GM23338 (cell line): ENCODE measurements at regions not wholly inside any gene's neighbourhood (a gene's known extent, or its start where the extent isn't known, plus 50 kb on each side); places are given as distances from the start of the nearest gene placed in this dataset.
A peak's percentile ranks its signal among the peaks of the same experiment; 100 is the strongest.

Source experiments
- ATAC-seq: fragments of 200-7000 bp; cut with Tn5 transposase; 3 replicates; pipeline ENCODE4 v1.9.1; 2020
- DNase-seq: peaks from one replicate; pipeline ENCODE4 v3.0.0-alpha.2; 2015; ENCODE audit warnings: low spot score
- H2AFZ ChIP-seq: fragments of 200-600 bp; sonication (generic); 2 replicates; pipeline ENCODE4 v1.8.0; 2016; ENCODE audit warnings: antibody characterized with exemption, mild to moderate bottlenecking, moderate library complexity
- H3F3A ChIP-seq: fragments of 200-600 bp; sonication (generic); replicated peaks from 2 replicates; pipeline ENCODE4 v1.8.0; 2017; ENCODE audit warnings: antibody characterized with exemption, mixed run types, low read depth
- H3K27ac ChIP-seq: fragments of 200-600 bp; sonication (generic); 2 replicates; pipeline ENCODE4 v1.6.1; 2016; ENCODE audit warnings: low read depth
- H3K27me3 ChIP-seq: fragments of 200-600 bp; sonication (generic); 2 replicates; pipeline ENCODE4 v1.8.0; 2016; ENCODE audit warnings: mild to moderate bottlenecking, mixed run types, moderate library complexity; ENCODE audit not compliant: insufficient read depth
- H3K36me3 ChIP-seq: fragments of 200-600 bp; sonication (generic); 2 replicates; pipeline ENCODE4 v1.8.0; 2016; ENCODE audit warnings: mild to moderate bottlenecking; ENCODE audit not compliant: insufficient read depth
- H3K4me1 ChIP-seq: fragments of 200-600 bp; sonication (generic); 2 replicates; pipeline ENCODE4 v1.8.0; 2016; ENCODE audit warnings: mild to moderate bottlenecking, moderate library complexity; ENCODE audit not compliant: insufficient read depth
- H3K4me2 ChIP-seq: fragments of 200-600 bp; sonication (generic); 2 replicates; pipeline ENCODE4 v1.7.1; 2017; ENCODE audit warnings: mixed run types
- H3K4me3 ChIP-seq: fragments of 200-600 bp; sonication (generic); 2 replicates; pipeline ENCODE4 v1.6.1; 2016; ENCODE audit warnings: mixed run types
- H3K79me2 ChIP-seq: fragments of 200-600 bp; sonication (generic); replicated peaks from 2 replicates; pipeline ENCODE4 v1.8.0; 2017; ENCODE audit warnings: mild to moderate bottlenecking; ENCODE audit not compliant: insufficient read depth
- H3K9me2 ChIP-seq: fragments of 200-600 bp; sonication (generic); 2 replicates; pipeline ENCODE4 v1.8.0; 2017; ENCODE audit not compliant: insufficient read depth
- H4K20me1 ChIP-seq: fragments of 200-600 bp; sonication (generic); replicated peaks from 2 replicates; pipeline ENCODE4 v1.8.0; 2017; ENCODE audit warnings: mild to moderate bottlenecking; ENCODE audit not compliant: insufficient read depth
- H3K27ac Mint-ChIP-seq: 2 replicates; pipeline ENCODE4 v1.8.0; 2020; ENCODE audit warnings: inconsistent platforms, mild to moderate bottlenecking, moderate library complexity, mixed read lengths
- H3K27me3 Mint-ChIP-seq: 3 replicates; pipeline ENCODE4 v1.8.0; 2022; ENCODE audit warnings: low read depth, mild to moderate bottlenecking, moderate library complexity, mixed read lengths, inconsistent platforms; ENCODE audit not compliant: insufficient read depth, poor library complexity
- H3K36me3 Mint-ChIP-seq: 3 replicates; pipeline ENCODE4 v1.8.0; 2021; ENCODE audit warnings: low read depth, mild to moderate bottlenecking, inconsistent platforms, moderate library complexity, mixed read lengths
- H3K4me1 Mint-ChIP-seq: 3 replicates; pipeline ENCODE4 v1.8.0; 2020; ENCODE audit warnings: mild to moderate bottlenecking, inconsistent platforms, mixed read lengths
- H3K4me3 Mint-ChIP-seq: 3 replicates; pipeline ENCODE4 v1.8.0; 2021; ENCODE audit warnings: moderate library complexity, mild to moderate bottlenecking, inconsistent platforms, mixed read lengths
- H3K9me3 Mint-ChIP-seq: 3 replicates; pipeline ENCODE4 v1.8.0; 2020; ENCODE audit warnings: moderate library complexity, mild to moderate bottlenecking, inconsistent platforms, mixed read lengths
- EZH2 ChIP-seq: fragments of 200-600 bp; sonication (generic); IDR thresholded peaks from one replicate; pipeline ENCODE4 v1.8.0; 2017; ENCODE audit warnings: antibody characterized with exemption, mild to moderate bottlenecking, low read depth; ENCODE audit not compliant: unreplicated experiment
- JUNB ChIP-seq: IDR thresholded peaks from one replicate; pipeline ENCODE4 v1.6.1; 2016; ENCODE audit warnings: antibody characterized with exemption; ENCODE audit not compliant: unreplicated experiment
- NANOG ChIP-seq: IDR thresholded peaks from 2 replicates; pipeline ENCODE4 v1.6.1; 2016; ENCODE audit warnings: antibody characterized with exemption, borderline replicate concordance
- STAT1 ChIP-seq: IDR thresholded peaks from one replicate; pipeline ENCODE4 v1.6.1; 2016; ENCODE audit warnings: antibody characterized with exemption; ENCODE audit not compliant: unreplicated experiment
- ZNF331 ChIP-seq: fragments of 250-450 bp; sonication (Bioruptor Pico); IDR thresholded peaks from 2 replicates; pipeline ENCODE4 v1.5.0; 2020; ENCODE audit warnings: low read depth, mild to moderate bottlenecking, moderate library complexity
- TF ChIP-seq, protein P1 (sequence below): IDR thresholded peaks from 2 replicates; pipeline ENCODE4 v1.6.1; 2016; ENCODE audit warnings: antibody characterized with exemption
- TF ChIP-seq, protein P2 (sequence below): IDR thresholded peaks from one replicate; pipeline ENCODE4 v1.6.1; 2018; ENCODE audit warnings: antibody characterized with exemption; ENCODE audit not compliant: unreplicated experiment
- TF ChIP-seq, protein P3 (sequence below): fragments of 250-450 bp; sonication (Bioruptor Pico); IDR thresholded peaks from 2 replicates; pipeline ENCODE4 v1.5.0; 2020; ENCODE audit warnings: mild to moderate bottlenecking, moderate library complexity
- TF ChIP-seq, protein P4 (sequence below), 2 experiments: fragments of 200-600 bp in 1 of 2; sonication (generic) in 1 of 2; conservative IDR thresholded peaks; 2 replicates each; pipeline versions ENCODE4 v1.5.1 to v1.6.1; 2016 to 2017; ENCODE audit warnings: antibody characterized with exemption in 2 of 2, low read depth in 2 of 2, mild to moderate bottlenecking in 2 of 2, moderate library complexity in 1 of 2

DNA sequence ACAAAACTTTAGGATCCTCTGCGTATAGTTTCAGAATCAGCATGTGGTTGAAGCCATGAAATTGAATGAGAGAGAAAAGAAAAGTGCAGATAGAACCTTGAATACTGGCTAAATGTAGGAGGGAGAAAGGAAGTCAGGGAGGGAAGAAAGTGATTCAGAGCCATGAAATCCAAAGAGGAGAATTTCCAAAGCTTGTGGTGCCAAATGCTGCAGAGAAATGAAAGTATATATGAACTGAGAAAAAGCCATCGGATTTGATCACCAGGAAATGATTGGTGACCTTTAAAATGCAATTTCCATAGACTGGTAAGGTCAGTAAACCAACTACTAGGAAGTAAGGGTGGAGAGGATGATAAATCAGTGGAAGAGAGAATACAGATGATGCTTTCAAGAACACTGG is 142.3 kb downstream of the TFAP2A start:
- Mint-ChIP-seq H3K4me3 (no peak overlapping the region), H3K27ac (no peak overlapping the region), H3K27me3 (peaks cover 9% of the 10 kb centered on the region), H3K9me3 (no peaks in the 10 kb centered on the region; the same call in 2 of the 3 replicates), H3K4me1 (peaks cover 38% of the 10 kb centered on the region), H3K36me3 (no peaks in the 10 kb centered on the region)
- H2AFZ ChIP-seq: peak overlapping the region; percentile 70; the same call in 1 of the 2 replicates
- no peaks in the 10 kb centered on the region for H3K27me3 ChIP-seq
- peaks cover 20% of the 10 kb centered on the region for H3K4me1 ChIP-seq
- H3K36me3 ChIP-seq: no peaks in the 10 kb centered on the region
- H3K79me2 ChIP-seq: no peaks in the 10 kb centered on the region
- H3K9me2 ChIP-seq: no peaks in the 10 kb centered on the region
- ATAC-seq (no peak), DNase-seq (no peak)
- no peaks in the 10 kb centered on the region for H4K20me1 ChIP-seq
- no peaks in the 10 kb centered on the region for H3F3A ChIP-seq
- no peak overlapping the region for H3K4me2 ChIP-seq
- H3K4me3 ChIP-seq: no peak overlapping the region
- no peak for TF ChIP-seq NANOG
- no peak for TF ChIP-seq ZNF331 (CRISPR knock-in tag)
- no peak for TF ChIP-seq STAT1
- TF ChIP-seq EZH2: no peak
- no peak for TF ChIP-seq JUNB
- TF ChIP-seq, protein P1, sequence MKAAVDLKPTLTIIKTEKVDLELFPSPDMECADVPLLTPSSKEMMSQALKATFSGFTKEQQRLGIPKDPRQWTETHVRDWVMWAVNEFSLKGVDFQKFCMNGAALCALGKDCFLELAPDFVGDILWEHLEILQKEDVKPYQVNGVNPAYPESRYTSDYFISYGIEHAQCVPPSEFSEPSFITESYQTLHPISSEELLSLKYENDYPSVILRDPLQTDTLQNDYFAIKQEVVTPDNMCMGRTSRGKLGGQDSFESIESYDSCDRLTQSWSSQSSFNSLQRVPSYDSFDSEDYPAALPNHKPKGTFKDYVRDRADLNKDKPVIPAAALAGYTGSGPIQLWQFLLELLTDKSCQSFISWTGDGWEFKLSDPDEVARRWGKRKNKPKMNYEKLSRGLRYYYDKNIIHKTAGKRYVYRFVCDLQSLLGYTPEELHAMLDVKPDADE: no peak
- TF ChIP-seq, protein P2, sequence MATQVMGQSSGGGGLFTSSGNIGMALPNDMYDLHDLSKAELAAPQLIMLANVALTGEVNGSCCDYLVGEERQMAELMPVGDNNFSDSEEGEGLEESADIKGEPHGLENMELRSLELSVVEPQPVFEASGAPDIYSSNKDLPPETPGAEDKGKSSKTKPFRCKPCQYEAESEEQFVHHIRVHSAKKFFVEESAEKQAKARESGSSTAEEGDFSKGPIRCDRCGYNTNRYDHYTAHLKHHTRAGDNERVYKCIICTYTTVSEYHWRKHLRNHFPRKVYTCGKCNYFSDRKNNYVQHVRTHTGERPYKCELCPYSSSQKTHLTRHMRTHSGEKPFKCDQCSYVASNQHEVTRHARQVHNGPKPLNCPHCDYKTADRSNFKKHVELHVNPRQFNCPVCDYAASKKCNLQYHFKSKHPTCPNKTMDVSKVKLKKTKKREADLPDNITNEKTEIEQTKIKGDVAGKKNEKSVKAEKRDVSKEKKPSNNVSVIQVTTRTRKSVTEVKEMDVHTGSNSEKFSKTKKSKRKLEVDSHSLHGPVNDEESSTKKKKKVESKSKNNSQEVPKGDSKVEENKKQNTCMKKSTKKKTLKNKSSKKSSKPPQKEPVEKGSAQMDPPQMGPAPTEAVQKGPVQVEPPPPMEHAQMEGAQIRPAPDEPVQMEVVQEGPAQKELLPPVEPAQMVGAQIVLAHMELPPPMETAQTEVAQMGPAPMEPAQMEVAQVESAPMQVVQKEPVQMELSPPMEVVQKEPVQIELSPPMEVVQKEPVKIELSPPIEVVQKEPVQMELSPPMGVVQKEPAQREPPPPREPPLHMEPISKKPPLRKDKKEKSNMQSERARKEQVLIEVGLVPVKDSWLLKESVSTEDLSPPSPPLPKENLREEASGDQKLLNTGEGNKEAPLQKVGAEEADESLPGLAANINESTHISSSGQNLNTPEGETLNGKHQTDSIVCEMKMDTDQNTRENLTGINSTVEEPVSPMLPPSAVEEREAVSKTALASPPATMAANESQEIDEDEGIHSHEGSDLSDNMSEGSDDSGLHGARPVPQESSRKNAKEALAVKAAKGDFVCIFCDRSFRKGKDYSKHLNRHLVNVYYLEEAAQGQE: no peak
- TF ChIP-seq, protein P3, sequence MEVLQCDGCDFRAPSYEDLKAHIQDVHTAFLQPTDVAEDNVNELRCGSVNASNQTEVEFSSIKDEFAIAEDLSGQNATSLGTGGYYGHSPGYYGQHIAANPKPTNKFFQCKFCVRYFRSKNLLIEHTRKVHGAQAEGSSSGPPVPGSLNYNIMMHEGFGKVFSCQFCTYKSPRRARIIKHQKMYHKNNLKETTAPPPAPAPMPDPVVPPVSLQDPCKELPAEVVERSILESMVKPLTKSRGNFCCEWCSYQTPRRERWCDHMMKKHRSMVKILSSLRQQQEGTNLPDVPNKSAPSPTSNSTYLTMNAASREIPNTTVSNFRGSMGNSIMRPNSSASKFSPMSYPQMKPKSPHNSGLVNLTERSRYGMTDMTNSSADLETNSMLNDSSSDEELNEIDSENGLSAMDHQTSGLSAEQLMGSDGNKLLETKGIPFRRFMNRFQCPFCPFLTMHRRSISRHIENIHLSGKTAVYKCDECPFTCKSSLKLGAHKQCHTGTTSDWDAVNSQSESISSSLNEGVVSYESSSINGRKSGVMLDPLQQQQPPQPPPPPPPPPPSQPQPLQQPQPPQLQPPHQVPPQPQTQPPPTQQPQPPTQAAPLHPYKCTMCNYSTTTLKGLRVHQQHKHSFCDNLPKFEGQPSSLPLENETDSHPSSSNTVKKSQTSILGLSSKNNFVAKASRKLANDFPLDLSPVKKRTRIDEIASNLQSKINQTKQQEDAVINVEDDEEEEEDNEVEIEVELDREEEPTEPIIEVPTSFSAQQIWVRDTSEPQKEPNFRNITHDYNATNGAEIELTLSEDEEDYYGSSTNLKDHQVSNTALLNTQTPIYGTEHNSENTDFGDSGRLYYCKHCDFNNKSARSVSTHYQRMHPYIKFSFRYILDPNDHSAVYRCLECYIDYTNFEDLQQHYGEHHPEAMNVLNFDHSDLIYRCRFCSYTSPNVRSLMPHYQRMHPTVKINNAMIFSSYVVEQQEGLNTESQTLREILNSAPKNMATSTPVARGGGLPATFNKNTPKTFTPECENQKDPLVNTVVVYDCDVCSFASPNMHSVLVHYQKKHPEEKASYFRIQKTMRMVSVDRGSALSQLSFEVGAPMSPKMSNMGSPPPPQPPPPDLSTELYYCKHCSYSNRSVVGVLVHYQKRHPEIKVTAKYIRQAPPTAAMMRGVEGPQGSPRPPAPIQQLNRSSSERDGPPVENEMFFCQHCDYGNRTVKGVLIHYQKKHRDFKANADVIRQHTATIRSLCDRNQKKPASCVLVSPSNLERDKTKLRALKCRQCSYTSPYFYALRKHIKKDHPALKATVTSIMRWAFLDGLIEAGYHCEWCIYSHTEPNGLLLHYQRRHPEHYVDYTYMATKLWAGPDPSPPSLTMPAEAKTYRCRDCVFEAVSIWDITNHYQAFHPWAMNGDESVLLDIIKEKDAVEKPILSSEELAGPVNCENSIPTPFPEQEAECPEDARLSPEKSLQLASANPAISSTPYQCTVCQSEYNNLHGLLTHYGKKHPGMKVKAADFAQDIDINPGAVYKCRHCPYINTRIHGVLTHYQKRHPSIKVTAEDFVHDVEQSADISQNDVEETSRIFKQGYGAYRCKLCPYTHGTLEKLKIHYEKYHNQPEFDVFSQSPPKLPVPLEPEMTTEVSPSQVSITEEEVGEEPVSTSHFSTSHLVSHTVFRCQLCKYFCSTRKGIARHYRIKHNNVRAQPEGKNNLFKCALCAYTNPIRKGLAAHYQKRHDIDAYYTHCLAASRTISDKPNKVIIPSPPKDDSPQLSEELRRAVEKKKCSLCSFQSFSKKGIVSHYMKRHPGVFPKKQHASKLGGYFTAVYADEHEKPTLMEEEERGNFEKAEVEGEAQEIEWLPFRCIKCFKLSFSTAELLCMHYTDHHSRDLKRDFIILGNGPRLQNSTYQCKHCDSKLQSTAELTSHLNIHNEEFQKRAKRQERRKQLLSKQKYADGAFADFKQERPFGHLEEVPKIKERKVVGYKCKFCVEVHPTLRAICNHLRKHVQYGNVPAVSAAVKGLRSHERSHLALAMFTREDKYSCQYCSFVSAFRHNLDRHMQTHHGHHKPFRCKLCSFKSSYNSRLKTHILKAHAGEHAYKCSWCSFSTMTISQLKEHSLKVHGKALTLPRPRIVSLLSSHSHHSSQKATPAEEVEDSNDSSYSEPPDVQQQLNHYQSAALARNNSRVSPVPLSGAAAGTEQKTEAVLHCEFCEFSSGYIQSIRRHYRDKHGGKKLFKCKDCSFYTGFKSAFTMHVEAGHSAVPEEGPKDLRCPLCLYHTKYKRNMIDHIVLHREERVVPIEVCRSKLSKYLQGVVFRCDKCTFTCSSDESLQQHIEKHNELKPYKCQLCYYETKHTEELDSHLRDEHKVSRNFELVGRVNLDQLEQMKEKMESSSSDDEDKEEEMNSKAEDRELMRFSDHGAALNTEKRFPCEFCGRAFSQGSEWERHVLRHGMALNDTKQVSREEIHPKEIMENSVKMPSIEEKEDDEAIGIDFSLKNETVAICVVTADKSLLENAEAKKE (CRISPR knock-in tag): no peak
- TF ChIP-seq, protein P4, sequence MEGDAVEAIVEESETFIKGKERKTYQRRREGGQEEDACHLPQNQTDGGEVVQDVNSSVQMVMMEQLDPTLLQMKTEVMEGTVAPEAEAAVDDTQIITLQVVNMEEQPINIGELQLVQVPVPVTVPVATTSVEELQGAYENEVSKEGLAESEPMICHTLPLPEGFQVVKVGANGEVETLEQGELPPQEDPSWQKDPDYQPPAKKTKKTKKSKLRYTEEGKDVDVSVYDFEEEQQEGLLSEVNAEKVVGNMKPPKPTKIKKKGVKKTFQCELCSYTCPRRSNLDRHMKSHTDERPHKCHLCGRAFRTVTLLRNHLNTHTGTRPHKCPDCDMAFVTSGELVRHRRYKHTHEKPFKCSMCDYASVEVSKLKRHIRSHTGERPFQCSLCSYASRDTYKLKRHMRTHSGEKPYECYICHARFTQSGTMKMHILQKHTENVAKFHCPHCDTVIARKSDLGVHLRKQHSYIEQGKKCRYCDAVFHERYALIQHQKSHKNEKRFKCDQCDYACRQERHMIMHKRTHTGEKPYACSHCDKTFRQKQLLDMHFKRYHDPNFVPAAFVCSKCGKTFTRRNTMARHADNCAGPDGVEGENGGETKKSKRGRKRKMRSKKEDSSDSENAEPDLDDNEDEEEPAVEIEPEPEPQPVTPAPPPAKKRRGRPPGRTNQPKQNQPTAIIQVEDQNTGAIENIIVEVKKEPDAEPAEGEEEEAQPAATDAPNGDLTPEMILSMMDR (conservative IDR thresholded peaks at IDR 0.05; ENCODE audit: low read depth in 2 of 2): no peak
- no peak overlapping the region for H3K27ac ChIP-seq
